ENCODE measurements at regions not wholly inside any gene's neighbourhood (a gene's known extent, or its start where the extent isn't known, plus 50 kb on each side); places are given as distances from the start of the nearest gene placed in this dataset.
A peak's percentile ranks its signal among the peaks of the same experiment; 100 is the strongest.

DNA sequence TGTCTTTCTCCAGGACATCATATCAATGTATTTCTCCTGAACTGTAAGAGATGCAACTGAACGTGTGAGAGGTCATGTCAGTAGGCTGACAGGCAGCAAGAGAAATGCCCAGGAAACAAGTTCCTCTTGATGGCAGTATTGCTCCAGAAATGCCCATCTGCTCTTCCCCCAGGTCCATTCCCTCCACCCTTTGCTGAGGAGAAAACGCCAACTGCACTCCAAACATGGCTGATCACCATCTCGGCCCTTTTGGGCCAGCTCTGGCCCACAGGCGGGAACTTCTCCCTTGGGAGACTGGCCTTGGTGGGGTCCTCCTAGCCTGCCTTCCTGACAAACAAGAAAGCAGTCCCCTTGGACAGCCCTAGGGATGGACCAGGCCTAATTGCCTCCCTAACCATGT lies 276.5 kb upstream of the AGTR2 start (continued):
- TF ChIP-seq ZFP90 (CRISPR knock-in tag; IDR thresholded peaks at IDR 0.05; ENCODE audit: borderline replicate concordance) (no peak), STAG1 (CRISPR knock-in tag; IDR thresholded peaks at IDR 0.05) (peak; percentile 73), KDM3A (CRISPR knock-in tag; IDR thresholded peaks at IDR 0.05; ENCODE audit: low read depth) (peak; percentile 100), ZNF431 (CRISPR knock-in tag; IDR thresholded peaks at IDR 0.05; ENCODE audit: borderline replicate concordance, low read depth) (no peak), ZNF678 (CRISPR knock-in tag; IDR thresholded peaks at IDR 0.05) (no peak), KDM5B (CRISPR knock-in tag; IDR thresholded peaks at IDR 0.05; ENCODE audit: borderline replicate concordance) (no peak)
- TF ChIP-seq, protein P1, sequence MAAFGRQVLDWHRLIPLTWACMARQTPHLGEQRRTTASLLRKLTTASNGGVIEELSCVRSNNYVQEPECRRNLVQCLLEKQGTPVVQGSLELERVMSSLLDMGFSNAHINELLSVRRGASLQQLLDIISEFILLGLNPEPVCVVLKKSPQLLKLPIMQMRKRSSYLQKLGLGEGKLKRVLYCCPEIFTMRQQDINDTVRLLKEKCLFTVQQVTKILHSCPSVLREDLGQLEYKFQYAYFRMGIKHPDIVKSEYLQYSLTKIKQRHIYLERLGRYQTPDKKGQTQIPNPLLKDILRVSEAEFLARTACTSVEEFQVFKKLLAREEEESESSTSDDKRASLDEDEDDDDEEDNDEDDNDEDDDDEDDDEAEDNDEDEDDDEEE (CRISPR knock-in tag; IDR thresholded peaks at IDR 0.05) = no peak

DNA sequence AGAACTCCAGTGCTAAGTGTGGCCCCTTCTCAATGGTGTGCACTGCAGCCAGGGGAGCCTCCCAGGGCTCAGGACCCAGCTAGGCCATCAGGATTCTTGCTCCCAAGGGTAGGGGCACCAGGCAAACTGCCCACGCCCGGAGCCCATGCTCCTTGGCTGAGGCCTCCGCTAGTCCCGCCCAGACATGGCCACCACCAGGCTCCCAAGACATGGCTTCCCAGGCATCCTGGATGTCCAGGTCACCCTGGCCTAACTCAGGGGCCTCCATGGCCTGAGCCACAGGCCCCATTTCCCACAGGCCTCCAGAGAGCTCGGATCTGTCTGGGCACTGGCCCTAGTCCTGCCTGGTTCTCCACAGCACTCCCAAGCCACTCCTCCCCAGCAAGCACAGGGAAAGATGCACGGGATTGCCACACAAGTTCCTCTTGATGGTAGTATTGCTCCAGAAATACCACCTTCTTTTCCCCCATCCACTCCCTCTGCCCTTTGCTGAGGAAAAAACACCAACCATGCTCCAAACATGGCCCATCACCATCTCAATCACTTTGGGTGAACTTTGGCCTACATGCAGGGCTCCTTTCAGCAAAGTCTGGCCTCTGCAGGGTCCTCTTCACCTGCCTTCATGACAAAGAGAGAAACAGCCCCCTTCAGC lies 274.7 kb upstream of the AGTR2 start:
- DNase-seq (ENCODE audit: low spot score) = peak; percentile 3
- H3K27me3 ChIP-seq (ENCODE audit: control insufficient read depth in 1 of 2, insufficient read depth in 2 of 2, low read length in 2 of 2) = no peaks in the 10 kb centered on the region; a peak in 1 of 5 replicates
- H3K27ac ChIP-seq (ENCODE audit: extremely low read length, insufficient read depth, low read length) = no peak overlapping the region
- no TSS peak for BruUV-seq (replicated peaks)
- H3K4me1 ChIP-seq (ENCODE audit: insufficient read depth, low read length) = peaks cover 47% of the 10 kb centered on the region
- ChIA-PET POLR2A (no interaction called here), CTCF (ENCODE audit: low intra/inter-chr PET ratio, low total read pairs) (no interaction called here)
- no peak for ATAC-seq
- in situ Hi-C loops (cut with HindIII; ENCODE audit: extremely low pct_ligation_motif_present, low pct_unique_long_range_greater_than_20kb) = no loop called here
- TF ChIP-seq STAG1 (CRISPR knock-in tag; IDR thresholded peaks at IDR 0.05) (0 out of 2 replicates have a peak, but pooled peaks have one; percentile 9), ZNF33B (CRISPR knock-in tag; IDR thresholded peaks at IDR 0.05) (no peak), ZNF547 (CRISPR knock-in tag; IDR thresholded peaks at IDR 0.05) (no peak), ZNF160 (CRISPR knock-in tag; IDR thresholded peaks at IDR 0.05) (no peak), ZNF317 (CRISPR knock-in tag; IDR thresholded peaks at IDR 0.05) (no peak)
- TF ChIP-seq, protein P2, sequence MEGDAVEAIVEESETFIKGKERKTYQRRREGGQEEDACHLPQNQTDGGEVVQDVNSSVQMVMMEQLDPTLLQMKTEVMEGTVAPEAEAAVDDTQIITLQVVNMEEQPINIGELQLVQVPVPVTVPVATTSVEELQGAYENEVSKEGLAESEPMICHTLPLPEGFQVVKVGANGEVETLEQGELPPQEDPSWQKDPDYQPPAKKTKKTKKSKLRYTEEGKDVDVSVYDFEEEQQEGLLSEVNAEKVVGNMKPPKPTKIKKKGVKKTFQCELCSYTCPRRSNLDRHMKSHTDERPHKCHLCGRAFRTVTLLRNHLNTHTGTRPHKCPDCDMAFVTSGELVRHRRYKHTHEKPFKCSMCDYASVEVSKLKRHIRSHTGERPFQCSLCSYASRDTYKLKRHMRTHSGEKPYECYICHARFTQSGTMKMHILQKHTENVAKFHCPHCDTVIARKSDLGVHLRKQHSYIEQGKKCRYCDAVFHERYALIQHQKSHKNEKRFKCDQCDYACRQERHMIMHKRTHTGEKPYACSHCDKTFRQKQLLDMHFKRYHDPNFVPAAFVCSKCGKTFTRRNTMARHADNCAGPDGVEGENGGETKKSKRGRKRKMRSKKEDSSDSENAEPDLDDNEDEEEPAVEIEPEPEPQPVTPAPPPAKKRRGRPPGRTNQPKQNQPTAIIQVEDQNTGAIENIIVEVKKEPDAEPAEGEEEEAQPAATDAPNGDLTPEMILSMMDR (CRISPR knock-in tag; IDR thresholded peaks at IDR 0.05) = peak; percentile 51
- no peak overlapping the region for H3K9ac ChIP-seq (ENCODE audit: insufficient read depth, low read depth, low read length)
- H3K79me2 ChIP-seq (ENCODE audit: insufficient read depth, low read length) = no peaks in the 10 kb centered on the region
- H3K9me3 ChIP-seq (ENCODE audit: low read length) = no peaks in the 10 kb centered on the region
- intact Hi-C loops (cut with micrococcal nuclease; ENCODE audit: unreplicated experiment) = loop anchor here (2.0 kb wide), 1 partner anchor 53 kb away; no protein-coding TSS in a partner anchor
- no peaks in the 10 kb centered on the region for H3K36me3 ChIP-seq (replicated peaks in 1 of 2; ENCODE audit: control insufficient read depth in 1 of 2, insufficient read depth in 2 of 2, low read length in 2 of 2)
- H2AFZ ChIP-seq (ENCODE audit: low read length) = no peak overlapping the region
- no peak overlapping the region for H3K4me3 ChIP-seq (replicated peaks in 1 of 3; ENCODE audit: insufficient read depth in 1 of 3, low read depth in 2 of 3, low read length in 3 of 3)
- H4K20me1 ChIP-seq (ENCODE audit: insufficient read depth, low read length) = no peaks in the 10 kb centered on the region
- H3K4me2 ChIP-seq (ENCODE audit: low read depth, low read length) = peak overlapping the region; percentile 80; the same call in 1 of the 2 replicates
- no peak for FAIRE-seq
- WGBS (ENCODE audit: low lambda C conversion rate) = 0% methylated on average over 1 of the region's 6 CpGs
